ENCODE measurements at regions not wholly inside any gene's neighbourhood (a gene's known extent, or its start where the extent isn't known, plus 50 kb on each side); places are given as distances from the start of the nearest gene placed in this dataset.

DNA sequence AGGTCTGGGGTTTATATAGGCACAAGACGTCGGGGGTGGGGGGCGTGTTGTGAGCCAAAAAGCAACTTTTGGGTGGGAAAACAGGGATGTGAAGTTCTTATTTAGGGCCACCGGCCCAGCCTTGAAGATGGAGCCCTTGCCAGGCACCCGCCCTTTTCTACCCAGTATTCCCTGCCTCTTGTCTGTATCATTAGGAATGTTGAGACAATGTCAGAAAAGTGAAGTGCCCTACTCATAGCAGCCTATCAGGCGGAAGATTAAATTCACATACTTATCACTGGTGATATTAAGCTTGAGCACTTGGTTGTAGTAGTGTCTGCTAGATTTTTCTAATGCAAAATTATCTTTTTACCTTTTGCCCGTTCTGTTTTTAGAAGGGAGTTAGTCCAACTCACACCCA, 293.5 kb downstream of the CDH10 start:
- no peak for TF ChIP-seq CTCF (IDR thresholded peaks at IDR 0.05)
- no peak for TF ChIP-seq POLR2A (IDR thresholded peaks at IDR 0.05)

Data from heart left ventricle (tissue), 13 donors.